HFFc6 (cell line): ENCODE measurements at regions not wholly inside any gene's neighbourhood (a gene's known extent, or its start where the extent isn't known, plus 50 kb on each side); places are given as distances from the start of the nearest gene placed in this dataset.

ENCODE experiments used
- DNase-seq: peaks from one replicate; pipeline ENCODE4 v3.0.0-alpha.2; 2018
- H3K27ac Mint-ChIP-seq: 2 replicates; pipeline ENCODE4 v1.8.0; 2020; ENCODE audit warnings: mild to moderate bottlenecking, mixed read lengths
- H3K27me3 Mint-ChIP-seq: 2 replicates; pipeline ENCODE4 v1.8.0; 2021; ENCODE audit warnings: mild to moderate bottlenecking, moderate library complexity, mixed read lengths; ENCODE audit not compliant: insufficient read depth
- H3K36me3 Mint-ChIP-seq: 2 replicates; pipeline ENCODE4 v1.8.0; 2021; ENCODE audit warnings: low read depth, mixed read lengths
- H3K4me1 Mint-ChIP-seq: 2 replicates; pipeline ENCODE4 v1.8.0; 2020; ENCODE audit warnings: low read depth, mixed read lengths
- H3K4me3 Mint-ChIP-seq: 2 replicates; pipeline ENCODE4 v1.8.0; 2020; ENCODE audit warnings: mild to moderate bottlenecking, moderate library complexity, mixed read lengths
- H3K9me3 Mint-ChIP-seq: 2 replicates; pipeline ENCODE4 v1.8.0; 2020; ENCODE audit warnings: mild to moderate bottlenecking, mixed read lengths
- CTCF ChIP-seq: fragments of 200-600 bp; sonication (generic); IDR thresholded peaks from 2 replicates; pipeline ENCODE4 v1.5.0; 2021; ENCODE audit warnings: antibody characterized with exemption, mild to moderate bottlenecking

- Mint-ChIP-seq H3K4me3 (no peak overlapping the region), H3K27me3 (no peaks in the 10 kb centered on the region), H3K36me3 (no peaks in the 10 kb centered on the region), H3K27ac (no peak overlapping the region), H3K4me1 (no peaks in the 10 kb centered on the region), H3K9me3 (no peaks in the 10 kb centered on the region)
- TF ChIP-seq CTCF: no peak
- no peak for DNase-seq
Observed at GRCh38 chr10:109089779-109090178, 833.5 kb downstream of the XPNPEP1 start.

DNA sequence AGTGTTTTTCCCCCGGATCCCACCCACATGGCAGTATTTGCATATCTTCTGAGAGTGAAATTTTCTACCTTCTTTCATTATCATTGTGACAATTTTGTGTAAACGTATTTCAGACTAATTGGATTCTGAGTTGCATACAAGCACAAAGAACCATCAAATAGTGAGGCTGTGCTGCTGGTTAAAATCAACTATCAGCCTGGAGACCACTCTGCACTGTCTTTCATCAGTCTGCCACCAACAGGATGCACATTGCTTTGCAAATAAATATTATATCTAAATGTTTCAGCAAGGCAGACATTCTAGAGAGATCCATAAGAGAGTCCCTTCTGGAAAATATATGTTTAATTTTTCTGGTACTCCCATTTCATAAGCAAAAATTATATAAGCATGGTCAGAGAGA, 851.8 kb downstream of the XPNPEP1 start:
- Mint-ChIP-seq H3K36me3 (no peaks in the 10 kb centered on the region), H3K9me3 (no peaks in the 10 kb centered on the region), H3K4me1 (no peaks in the 10 kb centered on the region; the same call in 1 of the 2 replicates), H3K27me3 (no peaks in the 10 kb centered on the region), H3K4me3 (no peak overlapping the region), H3K27ac (no peak overlapping the region)
- no peak for DNase-seq
- no peak for TF ChIP-seq CTCF

GRCh38 chr10:109070492-109070891, 852.8 kb downstream of the XPNPEP1 start:
- Mint-ChIP-seq H3K27ac (no peak overlapping the region), H3K27me3 (no peaks in the 10 kb centered on the region), H3K9me3 (no peaks in the 10 kb centered on the region), H3K4me3 (no peak overlapping the region), H3K4me1 (no peaks in the 10 kb centered on the region; the same call in 1 of the 2 replicates), H3K36me3 (no peaks in the 10 kb centered on the region)
- TF ChIP-seq CTCF: no peak
- no peak for DNase-seq

DNA sequence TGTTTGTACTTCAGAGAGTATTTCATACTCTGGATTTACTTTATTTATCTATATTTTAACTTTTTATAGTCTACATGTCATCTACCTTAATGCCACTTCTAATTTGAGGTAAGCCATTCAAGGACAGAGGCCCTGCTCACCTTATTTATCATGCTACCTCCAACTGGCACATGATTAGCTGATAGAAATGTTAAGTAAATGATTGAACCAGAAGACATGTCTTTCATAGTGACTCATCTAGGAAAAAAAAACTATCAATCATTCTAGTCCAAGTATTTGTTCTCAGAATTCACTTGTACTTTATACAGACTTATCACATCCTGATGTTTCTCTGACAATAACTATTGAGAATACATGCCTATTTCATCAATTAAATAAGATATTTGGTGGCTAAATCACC, 856.3 kb downstream of the XPNPEP1 start:
- Mint-ChIP-seq H3K4me3 (no peak overlapping the region), H3K27me3 (no peaks in the 10 kb centered on the region)
- TF ChIP-seq CTCF: no peak

DNA sequence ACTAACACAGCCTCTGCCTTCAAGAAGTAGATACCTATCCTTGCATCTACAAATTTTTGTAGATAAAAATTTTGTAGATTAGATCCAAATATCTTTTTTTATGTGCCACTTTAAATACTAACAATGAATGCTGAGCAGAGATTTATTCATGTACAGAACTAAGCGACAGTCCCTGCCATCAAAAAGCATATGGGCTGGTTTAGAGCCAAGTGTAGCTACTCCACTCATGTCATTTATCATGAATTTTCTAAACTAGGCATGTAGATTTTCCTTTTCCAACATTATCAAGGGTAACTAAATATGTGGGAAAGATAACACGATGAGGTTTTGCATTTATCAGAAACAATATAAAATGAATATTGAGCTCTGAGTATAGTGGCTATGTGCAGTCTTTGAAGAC, 857.5 kb downstream of the XPNPEP1 start:
- H3K36me3 Mint-ChIP-seq: no peaks in the 10 kb centered on the region
- no peak for DNase-seq
- H3K4me3 Mint-ChIP-seq: no peak overlapping the region
- no peak for TF ChIP-seq CTCF
- H3K27ac Mint-ChIP-seq: no peak overlapping the region
- H3K9me3 Mint-ChIP-seq: no peaks in the 10 kb centered on the region
- H3K4me1 Mint-ChIP-seq: no peaks in the 10 kb centered on the region; the same call in 1 of the 2 replicates
- H3K27me3 Mint-ChIP-seq: no peaks in the 10 kb centered on the region

More for the DNA sequence above, 856.3 kb downstream of the XPNPEP1 start:
- Mint-ChIP-seq H3K36me3 (no peaks in the 10 kb centered on the region), H3K9me3 (no peaks in the 10 kb centered on the region), H3K4me1 (no peaks in the 10 kb centered on the region; the same call in 1 of the 2 replicates), H3K27ac (no peak overlapping the region)
- DNase-seq: no peak

- H3K9me3 Mint-ChIP-seq: no peaks in the 10 kb centered on the region
- H3K27me3 Mint-ChIP-seq: no peaks in the 10 kb centered on the region
- no peak for TF ChIP-seq CTCF
- no peak overlapping the region for H3K4me3 Mint-ChIP-seq
- peak; percentile 17 for DNase-seq
- no peak overlapping the region for H3K27ac Mint-ChIP-seq
- H3K4me1 Mint-ChIP-seq: no peaks in the 10 kb centered on the region
- no peaks in the 10 kb centered on the region for H3K36me3 Mint-ChIP-seq
Observed at GRCh38 chr10:109062371-109062770, 860.9 kb downstream of the XPNPEP1 start.
